Naive B cell (primary cell): ENCODE measurements at regions not wholly inside any gene's neighbourhood (a gene's known extent, or its start where the extent isn't known, plus 50 kb on each side); places are given as distances from the start of the nearest gene placed in this dataset.
"Not testable (repeated sequence)": the region's sequence is repeated elsewhere in the genome, so short reads cannot be mapped to it uniquely, and the experiment has no call there.

Experiments used
- ATAC-seq, 2 donors: fragments of 150-1000 bp; cut with Tn5 transposase; 2 replicates each; pipeline ENCODE4 v1.10.0; 2021; ENCODE audit warnings: low read depth in 2 of 2, mild to moderate bottlenecking in 2 of 2, moderate library complexity in 2 of 2
- DNase-seq: peaks from one replicate; pipeline ENCODE4 v3.0.0; 2022
- H3K27ac Mint-ChIP-seq, 6 donors: one replicate each; pipeline ENCODE4 v1.8.0; 2020 to 2022; ENCODE audit warnings: mild to moderate bottlenecking in 6 of 6, mixed read lengths in 6 of 6, moderate library complexity in 5 of 6, inconsistent platforms in 2 of 6
- H3K27me3 Mint-ChIP-seq, 3 donors: one replicate each; pipeline ENCODE4 v1.8.0; 2021 to 2022; ENCODE audit warnings: mixed read lengths in 3 of 3, mild to moderate bottlenecking in 1 of 3
- H3K36me3 Mint-ChIP-seq, 2 donors: one replicate each; pipeline ENCODE4 v1.8.0; 2020 to 2022; ENCODE audit warnings: mixed read lengths in 2 of 2, inconsistent platforms in 1 of 2, mild to moderate bottlenecking in 1 of 2
- H3K4me1 Mint-ChIP-seq, 3 donors: one replicate each; pipeline ENCODE4 v1.8.0; 2020 to 2022; ENCODE audit warnings: mixed read lengths in 3 of 3, inconsistent platforms in 1 of 3, mild to moderate bottlenecking in 1 of 3, moderate library complexity in 1 of 3
- H3K4me3 Mint-ChIP-seq, 8 donors: one replicate each; pipeline ENCODE4 v1.8.0; 2020 to 2022; ENCODE audit warnings: mild to moderate bottlenecking in 8 of 8, mixed read lengths in 8 of 8, moderate library complexity in 8 of 8, inconsistent platforms in 2 of 8
- H3K9me3 Mint-ChIP-seq, 7 donors: one replicate each; pipeline ENCODE4 v1.8.0; 2020 to 2022; ENCODE audit warnings: mixed read lengths in 7 of 7, mild to moderate bottlenecking in 5 of 7, inconsistent platforms in 2 of 7, moderate library complexity in 1 of 7

DNA sequence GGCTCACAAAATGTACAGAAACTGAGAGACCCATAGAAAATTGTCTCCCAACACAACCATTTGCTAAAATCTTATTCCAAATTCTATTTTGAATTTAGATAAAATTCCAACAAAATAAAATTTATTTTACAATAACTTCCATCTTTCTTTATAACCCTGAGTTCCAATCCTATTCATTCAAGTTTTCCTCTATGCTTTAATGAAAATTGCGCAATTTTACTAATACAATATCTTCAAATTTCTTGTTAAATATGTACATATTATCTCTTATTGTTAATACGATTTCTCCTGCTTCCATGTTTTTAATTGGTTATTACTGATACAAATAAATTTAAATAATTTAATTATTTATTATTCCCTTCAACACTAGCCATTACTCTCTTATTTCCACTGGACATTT lies 645.2 kb upstream of the COBL start:
- Mint-ChIP-seq H3K27me3 (no peaks in the 10 kb centered on the region), H3K27ac (no peak overlapping the region), H3K9me3 (peaks cover 0 to 18% (median 7%) of the 10 kb centered on the region in 7 donors), H3K4me1 (no peaks in the 10 kb centered on the region), H3K36me3 (no peaks in the 10 kb centered on the region), H3K4me3 (no peak overlapping the region)
- ATAC-seq (no peak), DNase-seq (no peak)

DNA sequence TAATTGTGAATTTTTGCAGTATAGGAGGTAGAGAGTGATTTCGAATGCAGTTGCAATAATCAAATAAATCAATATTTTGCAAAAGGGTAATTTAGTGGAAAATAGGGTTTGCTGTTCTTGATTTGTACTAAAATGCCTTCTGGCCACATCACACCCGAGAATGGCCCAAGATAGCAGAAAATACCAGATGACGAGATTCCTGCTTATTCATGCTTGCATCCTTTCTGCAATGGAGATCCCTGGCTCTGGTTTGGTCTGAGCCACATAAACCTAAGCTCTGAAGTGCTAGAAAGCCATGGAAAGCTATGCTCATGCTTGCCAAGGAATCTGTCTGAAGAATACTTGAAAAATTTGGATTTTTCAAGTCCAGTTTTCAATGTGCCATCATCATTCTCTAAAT lies 634.2 kb upstream of the COBL start:
- DNase-seq (no peak), ATAC-seq (no peak)
- Mint-ChIP-seq H3K4me1 (no peaks in the 10 kb centered on the region), H3K9me3 (peaks cover 0 to 8% (median 5%) of the 10 kb centered on the region in 7 donors), H3K27ac (no peak overlapping the region), H3K4me3 (no peak overlapping the region), H3K27me3 (no peaks in the 10 kb centered on the region), H3K36me3 (no peaks in the 10 kb centered on the region)

DNA sequence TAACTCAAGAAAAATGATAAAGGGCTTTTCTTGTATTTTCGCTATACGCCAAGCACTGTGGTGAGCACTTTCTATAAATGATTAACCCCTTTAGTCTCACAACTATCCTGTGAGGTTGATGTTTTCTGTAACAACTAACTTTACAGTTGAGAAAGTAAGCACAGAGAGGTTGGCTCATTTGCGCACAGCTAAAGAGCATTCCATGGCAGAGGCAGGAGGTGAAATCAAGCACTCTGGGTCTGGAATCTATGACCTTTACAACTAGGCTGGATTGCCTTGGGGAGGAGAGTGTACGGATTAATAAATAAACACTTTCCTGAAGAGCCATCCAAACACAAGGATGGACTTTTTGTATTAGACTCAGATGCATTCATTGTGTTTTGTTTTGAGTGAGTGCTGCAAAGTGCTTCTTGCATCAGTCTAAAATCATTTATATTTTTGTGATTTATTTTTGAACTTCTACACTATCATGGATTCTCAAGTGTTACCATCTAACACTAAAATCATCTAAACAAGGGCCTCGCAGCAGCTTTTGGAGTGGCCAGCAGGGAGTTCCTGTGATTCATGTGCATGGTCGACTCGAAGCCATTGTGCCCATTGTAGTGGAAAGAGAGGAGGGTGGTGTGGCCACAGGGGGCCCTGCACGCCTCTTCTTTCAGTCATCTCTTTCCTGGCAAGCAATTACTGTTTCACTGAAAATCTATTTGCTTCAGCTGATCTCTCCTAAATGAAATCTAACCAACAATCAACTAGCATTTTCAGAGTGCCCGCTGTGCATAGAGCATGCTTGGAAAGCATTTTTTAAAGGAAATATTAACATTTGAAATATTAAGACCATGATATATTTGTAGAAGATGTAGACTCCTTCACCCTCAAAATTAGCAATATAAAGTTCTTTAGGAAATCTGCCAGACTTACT lies 633.4 kb upstream of the COBL start:
- H3K4me1 Mint-ChIP-seq = no peaks in the 10 kb centered on the region
- no peak overlapping the region for H3K27ac Mint-ChIP-seq
- no peak overlapping the region for H3K4me3 Mint-ChIP-seq
- no peaks in the 10 kb centered on the region for H3K36me3 Mint-ChIP-seq
- H3K9me3 Mint-ChIP-seq = peaks cover 0 to 9% (median 4%) of the 10 kb centered on the region in 7 donors
- ATAC-seq (no peak), DNase-seq (no peak)
- no peaks in the 10 kb centered on the region for H3K27me3 Mint-ChIP-seq

DNA sequence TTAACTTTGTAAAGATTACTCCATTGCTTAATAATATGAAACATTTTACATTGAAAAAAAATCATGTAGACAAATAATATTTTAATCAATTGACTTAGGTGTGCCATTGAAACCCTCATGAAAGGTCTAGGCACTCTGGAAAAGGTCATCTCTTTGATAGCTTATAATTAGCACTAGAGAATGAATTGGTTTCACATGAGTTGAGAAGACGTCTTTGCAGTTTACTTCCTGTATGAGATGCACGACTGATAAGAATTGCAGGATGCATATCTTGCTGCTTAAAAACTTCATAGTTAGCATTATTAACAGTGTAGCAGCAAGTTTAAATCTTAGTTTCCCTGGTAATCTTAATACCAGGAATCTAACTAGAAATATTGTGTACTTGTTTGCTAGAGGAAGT lies 614.2 kb upstream of the COBL start:
- Mint-ChIP-seq H3K4me3 (no peak overlapping the region), H3K9me3 (peaks cover 3 to 27% (median 14%) of the 10 kb centered on the region in 7 donors), H3K36me3 (no peaks in the 10 kb centered on the region), H3K27me3 (no peaks in the 10 kb centered on the region), H3K27ac (no peak overlapping the region), H3K4me1 (no peaks in the 10 kb centered on the region)
- ATAC-seq = no peak
- DNase-seq = no peak

DNA sequence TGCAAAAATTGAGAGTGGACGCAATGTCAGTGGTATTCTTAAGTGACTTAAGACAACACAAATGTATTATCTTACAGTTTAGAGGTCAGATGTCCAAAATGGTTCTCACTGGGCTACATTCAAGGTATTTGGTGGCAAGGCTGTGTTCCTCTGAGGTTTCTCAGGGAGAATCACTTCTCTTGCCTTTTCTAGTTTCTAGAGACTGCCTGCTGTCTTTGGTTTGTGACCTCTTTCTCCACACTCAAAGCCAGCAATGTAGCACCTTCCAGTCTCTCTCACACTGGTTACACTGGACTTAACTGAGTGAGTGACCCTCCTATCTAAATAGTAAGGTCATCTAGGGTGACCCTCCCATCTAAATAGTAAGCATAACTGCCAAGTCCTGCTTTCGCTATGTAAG lies 613.2 kb upstream of the COBL start:
- H3K27ac Mint-ChIP-seq = no peak overlapping the region
- H3K27me3 Mint-ChIP-seq = no peaks in the 10 kb centered on the region
- H3K4me1 Mint-ChIP-seq = no peaks in the 10 kb centered on the region
- no peak for DNase-seq
- no peak overlapping the region for H3K4me3 Mint-ChIP-seq
- H3K9me3 Mint-ChIP-seq = peaks cover 6 to 27% (median 15%) of the 10 kb centered on the region in 7 donors
- H3K36me3 Mint-ChIP-seq = no peaks in the 10 kb centered on the region
- no peak for ATAC-seq

DNA sequence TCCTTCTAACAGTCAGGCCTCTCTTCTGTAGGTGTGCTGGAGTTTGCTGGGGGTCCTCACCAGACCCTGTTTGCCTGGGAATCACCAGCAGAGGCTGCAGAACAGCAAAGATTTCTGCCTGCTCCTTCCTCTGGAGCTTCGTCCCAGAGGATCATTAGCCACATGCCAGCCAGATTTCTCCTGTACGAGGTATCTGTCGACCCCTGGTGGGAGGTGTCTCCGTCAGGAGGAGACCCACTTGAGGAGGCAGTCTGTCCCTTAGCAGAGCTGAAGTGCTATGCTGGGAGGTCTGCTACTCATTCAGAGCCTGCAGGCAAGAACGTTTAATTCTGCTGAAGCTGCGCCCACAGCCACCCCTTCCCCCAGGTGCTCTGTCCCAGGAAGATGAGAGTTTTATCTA lies 611.1 kb upstream of the COBL start:
- H3K27ac Mint-ChIP-seq = no peak overlapping the region
- H3K4me3 Mint-ChIP-seq = no peak overlapping the region
- peaks cover 10 to 36% (median 17%) of the 10 kb centered on the region in 7 donors for H3K9me3 Mint-ChIP-seq
- H3K27me3 Mint-ChIP-seq = no peaks in the 10 kb centered on the region
- H3K36me3 Mint-ChIP-seq = no peaks in the 10 kb centered on the region
- ATAC-seq (no peak), DNase-seq (no peak)
- no peaks in the 10 kb centered on the region for H3K4me1 Mint-ChIP-seq

DNA sequence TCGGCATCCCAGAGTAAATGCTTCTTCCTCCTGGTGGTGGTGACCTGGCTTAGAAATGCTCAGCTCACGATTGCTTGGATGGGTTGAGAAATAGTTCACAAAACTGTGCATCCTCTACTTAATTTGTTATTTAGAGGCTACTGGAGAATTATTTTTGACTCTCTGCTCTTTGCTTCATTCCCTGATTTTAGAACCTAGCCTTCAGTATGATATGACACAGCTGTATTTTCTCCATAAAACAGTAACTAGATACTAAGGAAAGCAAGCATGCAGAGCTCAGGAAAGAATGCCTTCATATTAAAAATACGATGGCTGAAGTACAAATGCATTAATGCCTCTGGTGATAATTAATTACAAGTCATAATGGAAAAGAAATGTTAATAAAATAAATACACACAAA lies 602.0 kb upstream of the COBL start:
- H3K27me3 Mint-ChIP-seq = no peaks in the 10 kb centered on the region
- H3K36me3 Mint-ChIP-seq = peaks cover 0 to 10% of the 10 kb centered on the region in 2 donors
- H3K27ac Mint-ChIP-seq = no peak overlapping the region
- no peak overlapping the region for H3K4me3 Mint-ChIP-seq
- no peak for DNase-seq
- H3K9me3 Mint-ChIP-seq = peaks cover 4 to 24% (median 12%) of the 10 kb centered on the region in 7 donors
- no peak for ATAC-seq
- no peaks in the 10 kb centered on the region for H3K4me1 Mint-ChIP-seq

DNA sequence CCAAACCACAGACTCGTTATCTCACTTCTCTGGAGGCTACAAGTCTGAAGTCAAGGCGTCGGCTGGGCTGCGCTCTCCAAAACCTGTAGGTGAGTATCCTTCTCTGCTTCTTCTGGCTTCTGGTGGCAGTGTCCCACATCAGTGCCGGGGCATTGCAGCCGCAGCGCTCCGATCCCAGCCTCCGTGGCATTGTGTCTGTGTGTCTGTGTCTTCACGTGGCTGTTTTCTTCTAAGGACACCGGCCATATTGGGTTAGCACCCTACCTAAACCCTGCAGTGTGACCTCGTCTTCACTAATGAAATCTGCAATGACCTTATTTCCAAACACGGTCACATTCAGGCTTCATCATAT lies 584.9 kb upstream of the COBL start:
- DNase-seq (no peak), ATAC-seq (no peak)
- Mint-ChIP-seq H3K36me3 (peaks cover 0 to 7% of the 10 kb centered on the region in 2 donors), H3K4me3 (no peak overlapping the region), H3K27ac (no peak overlapping the region), H3K27me3 (no peaks in the 10 kb centered on the region), H3K4me1 (peaks cover 0 to 4% (median 0%) of the 10 kb centered on the region in 3 donors), H3K9me3 (peaks cover 2 to 29% (median 6%) of the 10 kb centered on the region in 7 donors)

DNA sequence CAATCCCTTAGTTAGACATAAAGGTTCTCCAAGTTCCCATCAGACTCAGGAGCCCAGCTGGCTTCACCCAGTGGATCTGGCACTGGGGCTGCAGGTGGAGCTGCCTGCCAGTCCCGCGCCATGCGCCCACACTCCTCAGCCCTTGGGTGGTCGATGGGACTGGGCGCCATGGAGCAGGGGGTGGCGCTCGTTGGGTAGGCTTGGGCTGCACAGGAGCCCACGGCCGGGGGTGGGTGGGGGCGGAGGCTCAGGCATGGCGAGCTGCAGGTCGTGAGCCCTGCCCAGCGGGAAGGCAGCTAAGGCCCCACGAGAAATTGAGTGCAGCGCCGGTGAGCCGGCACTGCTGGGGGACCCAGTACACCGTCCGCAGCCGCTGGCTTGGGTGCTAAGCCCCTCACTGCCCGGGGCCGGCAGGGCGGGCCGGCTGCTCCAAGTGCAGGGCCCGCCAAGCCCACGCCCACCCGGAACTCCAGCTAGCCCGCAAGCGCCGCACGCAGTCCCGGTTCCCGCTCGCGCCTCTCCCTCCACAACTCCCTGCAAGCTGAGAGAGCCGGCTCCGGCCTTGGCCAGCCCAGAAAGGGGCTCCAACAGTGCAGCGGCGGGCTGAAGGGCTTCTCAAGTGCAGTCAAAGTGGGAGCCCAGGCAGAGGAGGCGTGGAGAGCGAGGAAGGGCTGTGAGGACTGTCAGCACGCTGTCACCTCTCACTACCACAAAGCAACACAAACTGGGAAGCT lies 584.3 kb upstream of the COBL start:
- H3K9me3 Mint-ChIP-seq = peaks cover 0 to 26% (median 6%) of the 10 kb centered on the region in 7 donors
- not testable (repeated sequence) for H3K4me1 Mint-ChIP-seq, DNase-seq, ATAC-seq, H3K36me3 Mint-ChIP-seq, H3K27me3 Mint-ChIP-seq, H3K4me3 Mint-ChIP-seq, H3K27ac Mint-ChIP-seq

DNA sequence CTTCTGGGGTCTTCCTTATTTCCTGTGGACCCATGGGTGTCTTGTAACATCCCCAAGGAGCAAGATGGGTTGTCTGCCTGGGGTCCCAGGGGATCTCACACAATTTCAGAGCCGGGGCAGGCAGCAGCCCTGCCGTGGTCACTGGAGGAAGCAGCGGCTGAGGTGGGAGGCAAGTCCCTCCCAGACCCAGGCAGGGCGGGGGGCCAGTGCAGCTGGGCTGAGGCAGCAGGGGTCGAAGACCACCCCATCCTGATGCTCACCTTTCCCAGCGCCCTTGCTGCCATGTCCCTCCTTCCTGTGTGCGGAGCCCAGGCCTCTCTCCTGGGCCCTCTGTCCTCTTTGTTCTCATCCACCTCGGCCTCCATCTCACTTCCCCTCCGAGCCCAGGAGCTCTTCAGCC lies 583.0 kb upstream of the COBL start:
- DNase-seq = no peak
- Mint-ChIP-seq H3K4me3 (no peak overlapping the region), H3K36me3 (peaks cover 0 to 7% of the 10 kb centered on the region in 2 donors), H3K9me3 (peaks cover 0 to 21% (median 6%) of the 10 kb centered on the region in 7 donors), H3K27ac (no peak overlapping the region), H3K4me1 (peaks cover 0 to 4% (median 0%) of the 10 kb centered on the region in 3 donors), H3K27me3 (no peaks in the 10 kb centered on the region)
- ATAC-seq = no peak

DNA sequence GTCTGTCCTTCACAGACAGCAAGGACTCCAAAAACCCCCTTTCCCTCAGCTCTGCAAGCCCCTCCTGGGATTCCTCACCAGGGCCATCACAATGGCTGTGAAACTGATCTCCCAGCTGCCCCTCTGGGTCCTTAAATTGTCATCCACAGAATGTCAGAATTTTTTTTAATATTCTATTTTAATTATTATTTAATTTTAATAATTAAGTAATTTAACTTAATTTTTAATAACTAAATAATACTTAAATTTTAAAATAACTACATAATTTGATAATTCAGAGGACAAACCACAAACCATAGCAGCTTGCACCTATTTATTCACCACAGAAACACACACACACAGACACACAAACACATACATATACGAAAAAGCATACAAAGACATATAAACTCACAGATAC lies 565.8 kb upstream of the COBL start:
- H3K4me3 Mint-ChIP-seq = no peak overlapping the region
- DNase-seq (no peak), ATAC-seq (no peak)

DNA sequence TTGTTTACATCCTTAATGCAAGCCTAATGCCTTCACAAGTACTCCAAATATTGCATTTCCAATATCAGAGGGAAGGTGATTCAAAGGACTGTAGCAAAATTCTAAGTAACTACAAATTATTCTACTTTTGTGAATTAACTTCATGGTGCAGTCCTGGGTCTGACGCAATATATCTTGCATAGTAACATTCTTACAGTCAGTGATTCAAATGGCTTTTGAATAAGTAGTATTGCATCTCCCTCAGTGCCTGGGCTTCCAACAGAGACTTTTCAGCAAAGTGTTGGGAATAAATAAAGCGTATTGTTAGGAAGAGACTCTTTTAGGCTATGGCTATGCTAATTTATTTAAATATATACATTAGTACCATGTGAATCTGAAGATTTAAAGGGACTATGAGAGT lies 564.7 kb upstream of the COBL start:
- Mint-ChIP-seq H3K27ac (no peak overlapping the region), H3K9me3 (peaks cover 0 to 14% (median 2%) of the 10 kb centered on the region in 7 donors), H3K4me3 (no peak overlapping the region), H3K36me3 (no peaks in the 10 kb centered on the region), H3K4me1 (no peaks in the 10 kb centered on the region), H3K27me3 (no peaks in the 10 kb centered on the region)
- DNase-seq (no peak), ATAC-seq (no peak)

More for the DNA sequence above, 565.8 kb upstream of the COBL start:
- Mint-ChIP-seq H3K36me3 (no peaks in the 10 kb centered on the region), H3K9me3 (peaks cover 0 to 17% (median 2%) of the 10 kb centered on the region in 7 donors), H3K4me1 (no peaks in the 10 kb centered on the region), H3K27ac (no peak overlapping the region), H3K27me3 (no peaks in the 10 kb centered on the region)

DNA sequence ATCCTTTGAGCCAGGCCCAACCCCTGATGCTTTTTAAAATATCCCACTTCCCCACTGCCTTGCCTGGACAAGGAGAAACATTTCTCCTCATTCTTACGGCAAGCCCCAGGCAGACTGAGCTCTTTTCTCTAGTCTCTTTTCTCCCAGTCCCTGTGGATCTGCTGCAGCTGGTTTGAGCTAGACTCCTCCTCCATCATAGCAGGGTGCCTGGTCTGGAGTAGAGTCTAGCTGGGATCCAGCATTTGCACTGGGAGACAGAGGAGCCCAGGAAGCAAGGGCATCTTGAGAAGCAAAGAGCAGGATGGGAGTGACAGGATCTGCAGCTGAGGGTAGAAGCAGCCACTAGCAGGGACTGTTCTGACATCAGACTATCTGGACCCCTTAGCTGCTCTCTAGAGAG lies 562.3 kb upstream of the COBL start:
- Mint-ChIP-seq H3K9me3 (peaks cover 0 to 5% (median 2%) of the 10 kb centered on the region in 7 donors), H3K27me3 (no peaks in the 10 kb centered on the region)

DNA sequence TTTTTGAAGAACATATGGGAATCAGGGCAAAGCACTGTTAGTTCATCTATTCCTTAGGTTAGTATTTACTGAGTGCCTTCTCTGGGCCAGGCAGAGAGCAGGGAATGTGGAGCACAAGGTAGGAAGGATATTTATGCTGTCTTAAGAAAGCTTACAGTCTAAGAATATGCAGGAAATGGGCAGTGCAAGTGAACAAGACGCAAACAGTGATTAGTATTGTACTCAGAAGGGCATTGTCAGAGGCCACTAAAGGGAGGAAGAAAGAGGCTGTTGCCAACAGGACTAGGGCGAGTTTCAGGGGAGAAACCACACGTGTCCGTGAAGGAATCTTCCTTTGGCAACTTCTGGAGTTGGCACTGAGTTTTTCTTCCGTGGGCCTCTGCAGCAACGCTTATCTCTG lies 552.8 kb upstream of the COBL start:
- H3K4me3 Mint-ChIP-seq = peak overlapping the region in 1 of 8 donors; percentile 54
- H3K4me1 Mint-ChIP-seq = no peaks in the 10 kb centered on the region
- no peak overlapping the region for H3K27ac Mint-ChIP-seq
- no peaks in the 10 kb centered on the region for H3K36me3 Mint-ChIP-seq
- peaks cover 0 to 14% (median 10%) of the 10 kb centered on the region in 7 donors for H3K9me3 Mint-ChIP-seq
- DNase-seq = no peak
- ATAC-seq = no peak
- H3K27me3 Mint-ChIP-seq = no peaks in the 10 kb centered on the region

More for the DNA sequence above, 562.3 kb upstream of the COBL start:
- Mint-ChIP-seq H3K4me1 (no peaks in the 10 kb centered on the region), H3K36me3 (no peaks in the 10 kb centered on the region), H3K4me3 (no peak overlapping the region), H3K27ac (no peak overlapping the region)
- DNase-seq = no peak
- no peak for ATAC-seq
